NK-92 treated with Interleukin-12 subunit alpha and Interleukin-12 subunit beta, amount 100 ng/mL, for 24 hours (cell line): ENCODE measurements at regions not wholly inside any gene's neighbourhood (a gene's known extent, or its start where the extent isn't known, plus 50 kb on each side); places are given as distances from the start of the nearest gene placed in this dataset.
"Not testable (repeated sequence)": the region's sequence is repeated elsewhere in the genome, so short reads cannot be mapped to it uniquely, and the experiment has no call there.

ENCODE experiments used
- DNase-seq: peaks from one replicate; lab custom pipeline; 2025; lab: John Stamatoyannopoulos, UW

DNA sequence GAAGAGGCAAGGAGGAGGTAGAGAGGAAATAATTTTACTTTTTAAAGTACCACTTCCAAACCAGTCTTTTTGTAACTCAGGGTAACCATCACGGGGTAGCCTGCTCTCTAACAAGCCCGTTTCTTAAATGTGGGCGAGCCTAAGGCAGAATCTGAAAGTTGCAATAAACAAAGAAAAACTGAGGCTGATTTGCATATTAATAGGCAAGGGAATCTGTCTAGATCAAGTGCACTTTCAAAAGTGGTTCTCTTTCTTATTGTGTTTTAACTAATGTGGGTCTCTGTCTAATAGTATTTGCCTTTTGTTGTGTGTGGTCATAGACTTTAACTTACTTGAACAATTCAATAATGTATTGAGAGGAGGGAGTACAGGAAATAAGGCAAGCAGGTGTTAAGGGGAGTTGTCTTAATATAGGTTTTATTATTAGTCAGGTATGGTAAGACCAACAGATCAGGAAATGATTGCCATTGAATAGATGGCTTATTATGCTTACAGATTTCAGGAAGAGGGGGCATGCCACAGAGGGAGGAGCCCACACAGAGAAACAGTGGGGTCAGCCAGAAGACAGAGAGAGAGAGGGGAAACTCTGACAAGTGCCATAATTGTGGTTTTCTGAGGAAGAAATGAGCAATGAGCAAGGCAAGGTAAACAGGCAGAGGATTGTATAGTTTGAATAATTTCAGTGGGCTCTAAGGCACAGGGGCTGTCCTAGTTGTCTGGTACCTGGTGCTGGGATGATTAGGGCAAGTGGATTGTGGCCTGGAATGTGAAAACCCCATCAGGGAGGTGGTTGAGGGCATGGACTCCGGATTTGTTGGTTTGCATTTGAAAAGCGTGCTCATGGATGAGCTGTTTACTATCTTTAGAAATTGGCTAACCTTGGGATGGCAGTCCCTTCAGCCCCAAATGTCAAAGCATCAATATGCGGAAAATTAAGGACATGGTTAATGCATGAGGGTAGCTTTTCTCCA, 237.2 kb downstream of the TOX3 start:
- no peak for DNase-seq

DNA sequence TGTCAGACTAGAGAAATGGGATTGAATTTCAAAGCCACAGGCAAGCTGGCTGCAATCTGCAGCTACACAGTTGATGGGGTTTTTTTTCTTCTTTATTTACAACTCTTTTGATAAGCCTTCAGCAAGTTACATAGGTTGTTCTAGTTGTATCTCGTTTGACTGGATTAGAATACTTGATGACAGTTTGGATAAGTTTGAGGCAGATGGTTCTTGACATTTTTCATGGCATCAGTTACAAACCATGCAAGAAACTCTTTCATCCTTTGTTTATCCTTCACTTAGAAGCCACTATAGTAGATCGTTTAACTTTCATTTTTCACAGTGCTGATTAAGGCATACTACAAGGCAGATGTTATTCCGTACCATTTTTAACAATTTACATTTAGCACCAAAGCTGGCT, 238.9 kb downstream of the TOX3 start:
- DNase-seq, result no peak

- no peak for DNase-seq
Observed at GRCh38 chr16:52301026-52301425, 245.9 kb downstream of the TOX3 start.

DNA sequence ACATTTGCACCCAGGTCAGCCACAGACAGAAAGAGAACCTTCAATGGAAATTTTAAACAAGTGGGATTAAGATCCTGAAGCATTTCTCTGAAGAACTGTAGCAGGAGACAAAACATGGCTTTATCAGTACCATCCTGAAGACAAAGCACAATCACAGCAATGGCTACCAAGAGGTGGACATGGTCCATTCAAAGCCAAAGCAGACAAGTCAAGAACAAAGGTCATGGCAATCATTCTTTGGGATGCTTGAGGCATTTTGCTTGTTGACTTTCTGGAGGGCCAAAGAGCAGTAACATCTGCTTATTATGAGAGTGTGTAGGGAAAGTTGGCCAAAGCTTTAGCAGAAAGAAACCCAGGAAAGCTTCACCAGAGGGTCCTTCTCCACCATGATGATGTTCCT, 248.2 kb downstream of the TOX3 start:
- no peak for DNase-seq

DNA sequence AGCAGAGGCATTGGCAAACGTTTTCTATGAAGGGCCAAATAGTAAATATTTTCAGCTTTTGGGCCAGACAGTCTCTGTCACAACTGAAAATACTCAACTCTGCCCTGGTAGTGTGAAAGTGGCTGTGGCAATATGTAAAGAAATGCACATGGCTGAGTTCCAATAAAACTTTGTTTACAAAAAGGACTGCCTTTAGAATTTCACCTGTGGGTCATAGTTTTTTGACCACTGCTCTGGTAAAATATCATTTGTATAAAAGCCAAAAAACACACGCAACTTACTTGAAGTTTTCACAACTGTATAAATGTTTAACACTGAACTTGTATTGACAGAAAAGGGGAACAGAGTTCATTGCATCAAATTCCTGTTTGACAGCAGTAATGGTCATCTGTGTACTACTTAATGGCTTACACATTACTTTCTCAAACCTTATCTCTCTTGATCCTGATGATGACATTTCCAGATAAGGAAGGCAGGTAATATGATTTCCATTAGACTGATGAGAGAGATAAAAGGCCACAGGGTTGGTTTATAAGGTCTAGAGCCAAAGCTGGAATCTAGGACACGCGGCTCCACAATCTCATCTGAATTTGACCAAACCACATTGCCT, 250.1 kb downstream of the TOX3 start:
- DNase-seq, result not testable (repeated sequence)

GRCh38 chr16:52296076-52296475, 250.9 kb downstream of the TOX3 start:
- no peak for DNase-seq

GRCh38 chr16:52294660-52295059, 252.3 kb downstream of the TOX3 start:
- no peak for DNase-seq

GRCh38 chr16:52293204-52293603, 253.7 kb downstream of the TOX3 start:
- DNase-seq, result no peak

DNA sequence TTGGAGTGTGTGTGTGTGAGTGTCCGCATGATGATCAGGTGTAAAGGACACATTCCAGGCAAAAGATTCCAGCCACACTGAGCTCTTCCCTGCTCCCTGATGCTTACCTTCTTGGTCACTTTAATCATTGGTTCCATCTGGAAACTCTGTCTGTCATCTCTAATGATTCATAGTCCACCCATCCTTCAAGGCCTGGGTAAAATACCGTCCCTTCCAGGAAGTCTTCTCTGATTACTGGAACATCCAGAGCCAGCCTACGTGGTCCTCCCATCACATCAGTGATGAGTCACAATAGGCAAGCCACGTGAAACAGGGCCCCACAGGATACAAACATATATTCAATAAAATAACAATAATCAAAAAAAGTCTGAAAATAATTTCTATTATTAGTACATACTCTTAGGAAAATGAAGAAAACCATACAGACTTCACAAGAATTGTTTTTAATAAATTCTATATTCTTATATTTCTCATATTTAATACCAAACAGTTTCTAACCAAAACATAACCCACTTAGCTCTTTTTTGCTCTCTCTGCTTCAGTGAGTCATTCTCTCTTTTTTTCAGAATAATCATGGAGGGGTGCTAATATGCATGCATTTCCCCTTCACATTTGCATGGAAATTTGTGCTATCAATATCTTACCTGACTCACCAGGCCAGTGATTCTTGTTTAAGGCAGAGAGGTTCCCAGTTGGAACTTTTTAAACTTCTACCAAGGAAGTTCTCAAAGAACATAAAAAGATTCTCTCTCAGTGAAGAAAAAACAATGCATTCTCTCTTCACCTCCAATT, 263.2 kb downstream of the TOX3 start:
- DNase-seq, result no peak

DNA sequence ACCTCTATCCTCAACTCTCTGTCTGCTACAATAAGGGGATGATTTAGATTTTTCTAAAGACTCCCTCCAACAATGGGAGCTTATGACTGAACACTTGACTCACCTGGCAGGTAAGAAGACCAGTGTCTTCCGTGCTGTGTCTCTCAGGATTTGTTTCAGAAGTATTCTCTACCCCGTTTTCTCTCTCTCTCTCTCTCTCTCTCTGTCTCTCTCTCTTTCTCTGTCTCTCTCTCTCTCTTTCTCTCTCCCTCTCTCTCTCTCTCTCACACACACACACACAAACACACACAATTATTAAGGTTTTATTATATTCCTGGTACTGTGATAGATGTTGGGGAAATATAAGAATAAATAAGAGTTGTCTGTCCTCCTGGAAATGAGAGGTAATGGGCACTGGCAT, 263.9 kb downstream of the TOX3 start:
- no peak for DNase-seq

- no peak for DNase-seq
Observed at GRCh38 chr16:52280086-52280485, 266.9 kb downstream of the TOX3 start.

GRCh38 chr16:52271088-52271750, 275.7 kb downstream of the TOX3 start:
- no peak for DNase-seq

GRCh38 chr16:52265446-52265861, 281.5 kb downstream of the TOX3 start:
- DNase-seq, result no peak

DNA sequence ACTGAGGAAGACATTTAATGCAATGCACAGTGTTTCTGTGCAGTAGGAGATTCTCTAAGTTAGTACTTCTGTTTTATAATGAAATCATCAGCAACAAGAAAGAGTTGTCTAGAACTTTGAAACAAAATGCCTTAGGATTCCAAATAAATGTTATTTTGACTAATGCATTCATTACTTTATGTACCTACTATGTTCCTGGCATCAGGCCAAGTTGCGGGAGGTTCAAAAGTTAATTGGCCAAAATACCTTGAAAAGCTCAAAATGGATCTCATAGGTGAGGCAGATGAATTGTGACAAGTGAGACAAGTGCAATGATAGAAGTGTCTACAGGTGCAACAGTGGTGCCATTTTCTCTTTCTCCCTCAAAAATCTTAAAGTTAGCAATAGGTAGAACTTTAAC, 289.4 kb downstream of the TOX3 start:
- DNase-seq, result no peak

DNA sequence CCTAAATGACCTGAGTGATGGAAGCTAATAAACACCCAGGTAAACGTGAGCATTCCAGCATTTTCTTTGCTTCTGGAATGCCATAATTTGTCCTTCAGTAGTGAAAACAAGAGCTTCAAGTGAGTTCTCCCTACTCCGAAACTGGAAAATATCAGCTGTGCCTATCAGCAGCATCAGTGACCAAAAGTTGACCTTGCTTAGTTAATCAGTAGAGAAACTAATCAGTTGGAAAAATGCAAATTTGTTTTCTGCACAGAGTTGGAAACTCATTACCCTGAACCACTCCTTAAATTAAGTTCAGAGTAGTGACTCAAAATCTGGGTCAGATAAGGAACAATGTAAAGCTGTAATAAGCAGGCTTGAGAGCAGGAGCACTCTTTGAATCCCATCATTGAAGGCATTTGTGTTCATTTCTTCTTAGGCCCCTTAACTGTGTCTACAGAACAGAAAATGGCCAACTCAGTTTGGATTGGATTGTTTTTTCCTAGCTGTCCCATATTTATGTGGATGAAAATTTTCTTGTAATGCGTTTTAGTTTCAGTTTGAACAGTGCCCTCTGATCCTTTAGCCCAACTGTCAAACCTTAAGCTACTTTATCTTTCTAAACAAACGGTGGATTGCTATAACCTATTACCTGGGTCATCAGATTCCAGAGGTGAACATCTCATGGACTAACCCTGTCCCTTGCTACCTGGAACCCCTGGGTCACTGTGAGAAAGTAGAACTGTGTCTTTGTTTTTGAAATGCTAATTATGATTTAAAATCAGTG, 290.4 kb downstream of the TOX3 start:
- no peak for DNase-seq

DNA sequence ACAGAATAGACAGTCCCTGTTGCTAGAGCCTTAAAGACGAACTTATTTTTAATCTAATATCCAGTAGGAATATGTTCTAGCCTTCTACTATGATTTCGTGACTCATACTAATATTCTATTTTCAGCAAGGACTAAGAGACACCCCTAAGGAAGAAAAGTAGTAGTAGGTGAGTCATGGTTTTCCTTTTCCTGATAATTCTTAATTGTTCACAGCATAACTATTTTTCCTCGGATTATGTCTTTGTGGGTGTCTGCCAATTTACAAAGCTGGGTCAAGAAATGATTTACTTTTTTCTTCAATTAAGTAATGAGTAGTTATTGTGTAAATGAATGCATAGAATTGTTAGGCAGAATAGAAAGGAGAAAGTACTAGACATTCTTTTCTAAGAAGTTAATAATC, 292.2 kb downstream of the TOX3 start:
- DNase-seq, result no peak

DNA sequence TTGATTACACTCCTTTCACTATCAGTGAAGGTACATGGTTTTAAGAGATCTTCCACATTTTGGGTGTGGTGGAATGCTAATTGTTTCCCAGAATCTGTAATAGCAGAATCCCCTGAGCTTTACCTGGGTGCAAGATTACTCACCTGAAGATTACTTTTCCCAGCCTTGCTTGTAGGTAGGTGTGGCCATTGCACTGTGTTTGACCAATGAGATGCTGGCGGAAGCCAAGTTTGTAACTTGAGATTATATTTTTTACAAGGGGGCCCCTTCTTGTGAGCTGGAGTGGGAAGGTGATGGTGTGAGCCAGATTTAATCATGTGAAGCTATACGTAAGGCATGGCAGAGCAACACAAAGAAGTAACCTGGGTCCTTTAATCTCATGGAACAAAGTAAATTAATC, 294.3 kb downstream of the TOX3 start:
- DNase-seq, result no peak

GRCh38 chr16:52251495-52251894, 295.4 kb downstream of the TOX3 start:
- DNase-seq, result no peak

DNA sequence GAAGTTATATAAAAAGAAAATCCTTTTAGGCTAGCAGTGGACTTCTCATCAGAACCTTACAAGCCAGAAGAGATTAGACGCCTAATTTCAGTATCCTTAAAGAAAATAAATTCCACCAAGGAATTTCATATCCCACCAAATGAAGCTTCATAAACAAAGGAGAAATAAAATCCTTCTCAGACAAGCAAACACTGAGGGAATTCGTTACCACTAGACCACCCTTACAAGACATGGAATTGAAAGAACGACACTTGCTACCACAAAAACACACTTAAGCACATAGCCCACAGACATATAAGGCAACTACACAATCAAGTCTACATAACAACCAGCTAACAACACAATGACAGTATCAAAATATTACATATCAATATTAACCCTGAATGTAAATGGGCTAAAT, 299.2 kb downstream of the TOX3 start:
- no peak for DNase-seq

DNA sequence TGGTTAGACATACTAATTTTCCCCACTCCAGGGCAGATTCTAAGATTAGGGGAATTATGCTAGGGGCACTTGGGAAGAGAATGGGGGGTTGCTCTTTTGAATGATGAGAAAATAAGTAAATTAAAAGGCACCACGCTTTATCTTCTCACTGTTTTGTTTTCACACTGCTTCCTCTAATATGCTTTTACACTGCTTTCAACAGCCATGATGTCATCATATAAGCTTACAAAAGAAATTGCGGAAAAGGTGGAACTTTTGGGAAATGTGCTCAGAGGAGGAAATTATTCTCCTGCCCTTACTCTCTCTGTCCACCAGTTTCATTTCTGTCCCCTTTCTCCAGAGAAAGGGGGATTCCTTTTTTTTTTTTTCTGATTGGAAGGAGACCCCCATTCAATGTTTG, 308.2 kb downstream of the TOX3 start:
- no peak for DNase-seq

GRCh38 chr16:52237823-52238222, 309.1 kb downstream of the TOX3 start:
- no peak for DNase-seq
